ENCODE measurements at regions not wholly inside any gene's neighbourhood (a gene's known extent, or its start where the extent isn't known, plus 50 kb on each side); places are given as distances from the start of the nearest gene placed in this dataset.
"Not testable (repeated sequence)": the region's sequence is repeated elsewhere in the genome, so short reads cannot be mapped to it uniquely, and the experiment has no call there.

- peak; percentile 0 for DNase-seq (ENCODE audit: low read depth)
- no peak for TF ChIP-seq CTCF (conservative IDR thresholded peaks at IDR 0.05; ENCODE audit: low read length)
Observed at GRCh38 chr11:82195283-82195682, 538.4 kb downstream of the FAM181B start.

GRCh38 chr11:82194521-82194920 is 539.1 kb downstream of the FAM181B start:
- TF ChIP-seq CTCF (conservative IDR thresholded peaks at IDR 0.05; ENCODE audit: low read length) = no peak
- no peak overlapping the region for H3K4me3 ChIP-seq (ENCODE audit: low read length)
- no peak for DNase-seq (ENCODE audit: low read depth)

More at GRCh38 chr11:82195283-82195682, 538.4 kb downstream of the FAM181B start:
- no peak overlapping the region for H3K4me3 ChIP-seq (ENCODE audit: low read length)

GRCh38 chr11:82191695-82192094 is 542.0 kb downstream of the FAM181B start:
- no peak for TF ChIP-seq CTCF (conservative IDR thresholded peaks at IDR 0.05; ENCODE audit: low read length)
- no peak overlapping the region for H3K4me3 ChIP-seq (ENCODE audit: low read length)
- DNase-seq (ENCODE audit: low read depth) = no peak

- no peak for TF ChIP-seq CTCF (conservative IDR thresholded peaks at IDR 0.05; ENCODE audit: low read length)
- no peak for DNase-seq (ENCODE audit: low read depth)
- no peak overlapping the region for H3K4me3 ChIP-seq (ENCODE audit: low read length)
Observed at GRCh38 chr11:82185925-82186324, 547.7 kb downstream of the FAM181B start.

GRCh38 chr11:82184966-82185365 is 548.7 kb downstream of the FAM181B start:
- DNase-seq (ENCODE audit: low read depth) = no peak
- H3K4me3 ChIP-seq (ENCODE audit: low read length) = no peak overlapping the region

GRCh38 chr11:82183346-82183745 is 550.3 kb downstream of the FAM181B start:
- DNase-seq (ENCODE audit: low read depth) = no peak
- H3K4me3 ChIP-seq (ENCODE audit: low read length) = no peak overlapping the region
- no peak for TF ChIP-seq CTCF (conservative IDR thresholded peaks at IDR 0.05; ENCODE audit: low read length)

More at GRCh38 chr11:82184966-82185365, 548.7 kb downstream of the FAM181B start:
- no peak for TF ChIP-seq CTCF (conservative IDR thresholded peaks at IDR 0.05; ENCODE audit: low read length)

GRCh38 chr11:82182697-82183096 is 551.0 kb downstream of the FAM181B start:
- H3K4me3 ChIP-seq (ENCODE audit: low read length); DNase-seq (ENCODE audit: low read depth): not testable (repeated sequence)

GRCh38 chr11:82181796-82182195 is 551.9 kb downstream of the FAM181B start:
- H3K4me3 ChIP-seq (ENCODE audit: low read length); DNase-seq (ENCODE audit: low read depth): not testable (repeated sequence)
